ENCODE measurements at regions not wholly inside any gene's neighbourhood (a gene's known extent, or its start where the extent isn't known, plus 50 kb on each side); places are given as distances from the start of the nearest gene placed in this dataset.

- DNase-seq = no peak
These were observed 1048.4 kb downstream of the NCAM2 start for GRCh38 chr21:22046576-22046975.

- no peak for DNase-seq
These were observed 1058.7 kb downstream of the NCAM2 start for GRCh38 chr21:22056904-22057303.

GRCh38 chr21:22062472-22063139 is 1064.4 kb downstream of the NCAM2 start:
- DNase-seq = no peak

- DNase-seq = no peak
These were observed 1064.9 kb downstream of the NCAM2 start for GRCh38 chr21:22063140-22063539.

GRCh38 chr21:22076471-22076870 is 1078.3 kb downstream of the NCAM2 start:
- no peak for DNase-seq

- no peak for DNase-seq
These were observed 1085.7 kb downstream of the NCAM2 start for GRCh38 chr21:22083899-22084298.

GRCh38 chr21:22096314-22096713 is 1098.1 kb downstream of the NCAM2 start:
- no peak for DNase-seq

GRCh38 chr21:22106720-22107410 is 1108.7 kb downstream of the NCAM2 start:
- DNase-seq = no peak

GRCh38 chr21:22115746-22116145 is 1117.5 kb downstream of the NCAM2 start:
- DNase-seq = no peak

GRCh38 chr21:22120616-22121266 is 1122.5 kb downstream of the NCAM2 start:
- DNase-seq = no peak

GRCh38 chr21:22125581-22125980 is 1127.4 kb downstream of the NCAM2 start:
- no peak for DNase-seq

GRCh38 chr21:22128671-22129070 is 1130.5 kb downstream of the NCAM2 start:
- DNase-seq = no peak

- DNase-seq = no peak
These were observed 1134.3 kb downstream of the NCAM2 start for GRCh38 chr21:22132358-22133071.

- no peak for DNase-seq
These were observed 1138.5 kb downstream of the NCAM2 start for GRCh38 chr21:22136740-22137139.

GRCh38 chr21:22138297-22139016 is 1140.2 kb downstream of the NCAM2 start:
- no peak for DNase-seq

- no peak for DNase-seq
These were observed 1147.3 kb downstream of the NCAM2 start for GRCh38 chr21:22145545-22145944.

GRCh38 chr21:22154579-22155274 is 1156.5 kb downstream of the NCAM2 start:
- no peak for DNase-seq

GRCh38 chr21:22164912-22165311 is 1166.7 kb downstream of the NCAM2 start:
- no peak for DNase-seq

- DNase-seq = no peak
These were observed 1176.5 kb downstream of the NCAM2 start for GRCh38 chr21:22174746-22175145.

- no peak for DNase-seq
These were observed 1191.1 kb downstream of the NCAM2 start for GRCh38 chr21:22189278-22189677.

GRCh38 chr21:22191581-22191980 is 1193.4 kb downstream of the NCAM2 start:
- DNase-seq = no peak

GRCh38 chr21:22192766-22193165 is 1194.6 kb downstream of the NCAM2 start:
- no peak for DNase-seq

Measured in GF-D8 (cell line).